H1 (cell line): ENCODE measurements at regions not wholly inside any gene's neighbourhood (a gene's known extent, or its start where the extent isn't known, plus 50 kb on each side); places are given as distances from the start of the nearest gene placed in this dataset.

Experiments used
- CTCF ChIA-PET: fragments of 300-600 bp; sonication (Branson Sonifier 250); formaldehyde crosslinking; loops from one replicate; lab custom pipeline; 2021; ENCODE audit not compliant: partially characterized antibody; lab: Charles Lee
- POLR2A ChIA-PET: fragments of 300-600 bp; sonication (Branson Sonifier 250); formaldehyde crosslinking; loops from one replicate; lab custom pipeline; 2021; ENCODE audit warnings: inconsistent platforms; ENCODE audit not compliant: partially characterized antibody; lab: Charles Lee
- DNase-seq, 2 experiments: peaks; one replicate each; pipeline versions ENCODE4 v3.0.0 to v3.0.0-alpha.2; 2010 to 2022; ENCODE audit warnings: low spot score in 2 of 2, low read depth in 1 of 2, mixed read lengths in 1 of 2
- FAIRE-seq: peaks from 2 replicates; lab custom pipeline; 2011; peaks lifted over from hg19 to GRCh38; lab: Jason Lieb, UNC
- H2AFZ ChIP-seq: 2 replicates; pipeline ENCODE4 v1.8.1; 2012; ENCODE audit warnings: low read length, inconsistent platforms
- H2AK5ac ChIP-seq: 2 replicates; pipeline ENCODE4 v1.6.1; 2013; ENCODE audit warnings: low read depth, low read length
- H2BK120ac ChIP-seq: replicated peaks from 2 replicates; pipeline ENCODE3; 2013; ENCODE audit warnings: low read depth, low read length, inconsistent platforms
- H2BK12ac ChIP-seq: 2 replicates; pipeline ENCODE4 v1.6.1; 2013; ENCODE audit warnings: low read depth, low read length
- H2BK15ac ChIP-seq: 2 replicates; pipeline ENCODE4 v1.6.1; 2013; ENCODE audit warnings: low read length
- H2BK20ac ChIP-seq: 2 replicates; pipeline ENCODE4 v1.6.1; 2013; ENCODE audit warnings: low read length
- H2BK5ac ChIP-seq: 2 replicates; pipeline ENCODE4 v1.6.1; 2013; ENCODE audit warnings: low read depth, low read length
- H3K14ac ChIP-seq: 2 replicates; pipeline ENCODE4 v1.6.1; 2013; ENCODE audit warnings: inconsistent platforms; ENCODE audit not compliant: insufficient read length
- H3K18ac ChIP-seq: 2 replicates; pipeline ENCODE4 v1.6.1; 2013; ENCODE audit warnings: low read length; ENCODE audit errors: extremely low read depth
- H3K23ac ChIP-seq: 2 replicates; pipeline ENCODE4 v1.6.1; 2013; ENCODE audit warnings: inconsistent platforms; ENCODE audit not compliant: insufficient read length
- H3K23me2 ChIP-seq: 2 replicates; pipeline ENCODE4 v1.6.1; 2013; ENCODE audit warnings: low read depth, low read length
- H3K27ac ChIP-seq: 2 replicates; pipeline ENCODE4 v1.6.1; 2011; ENCODE audit warnings: low read depth, low read length, inconsistent platforms
- H3K27me3 ChIP-seq, 4 experiments: replicated peaks in 1 of 4; 1 replicate in 1 of 4; 2 replicates in 3 of 4; pipeline versions ENCODE4 v1.6.1 to v1.8.1; 2011 to 2013; ENCODE audit warnings: low read length in 3 of 4, mild to moderate bottlenecking in 3 of 4, inconsistent platforms in 2 of 4, mixed read lengths in 2 of 4, moderate library complexity in 1 of 4; ENCODE audit not compliant: control insufficient read depth in 3 of 4, insufficient read depth in 3 of 4; ENCODE audit errors: extremely low read depth in 1 of 4
- H3K36me3 ChIP-seq, 4 experiments: 2 replicates each; pipeline versions ENCODE4 v1.6.1 to v1.8.1; 2011 to 2013; ENCODE audit warnings: mild to moderate bottlenecking in 4 of 4, low read length in 3 of 4, moderate library complexity in 2 of 4, control low read depth in 1 of 4, inconsistent platforms in 1 of 4; ENCODE audit not compliant: insufficient read depth in 4 of 4, control insufficient read depth in 2 of 4
- H3K4ac ChIP-seq: replicated peaks from 2 replicates; pipeline ENCODE3; 2013; ENCODE audit warnings: low read length, low read depth, mixed read lengths, inconsistent platforms; ENCODE audit not compliant: insufficient read length
- H3K4me1 ChIP-seq, 4 experiments: replicated peaks in 1 of 4; 1 replicate in 1 of 4; 2 replicates in 3 of 4; pipeline versions ENCODE4 v1.6.1 to v1.8.1; 2011 to 2013; ENCODE audit warnings: low read length in 3 of 4, inconsistent platforms in 2 of 4, mixed read lengths in 1 of 4; ENCODE audit not compliant: insufficient read depth in 4 of 4, control insufficient read depth in 3 of 4
- H3K4me2 ChIP-seq, 2 experiments: 2 replicates each; pipeline versions ENCODE4 v1.6.1 to v1.8.1; 2011 to 2013; ENCODE audit warnings: low read depth in 2 of 2, low read length in 2 of 2, control low read depth in 1 of 2, inconsistent platforms in 1 of 2, mild to moderate bottlenecking in 1 of 2; ENCODE audit not compliant: insufficient read depth in 1 of 2
- H3K4me3 ChIP-seq, 4 experiments: fragments of 200-600, 300-600 bp in 1 of 4; sonication (generic), shearing (Covaris generic), sonication (Bioruptor Twin) in 1 of 4; 2 replicates each; pipeline versions ENCODE4 v1.5.1 to v1.8.1; 2011 to 2016; ENCODE audit warnings: low read length in 4 of 4, low read depth in 3 of 4, control low read depth in 2 of 4, inconsistent platforms in 2 of 4, mild to moderate bottlenecking in 2 of 4, mixed read lengths in 1 of 4, moderate library complexity in 1 of 4; ENCODE audit not compliant: insufficient read depth in 2 of 4; ENCODE audit errors: extremely low read depth in 1 of 4
- H3K56ac ChIP-seq: replicated peaks from 2 replicates; pipeline ENCODE3; 2013; ENCODE audit warnings: low read depth, mild to moderate bottlenecking, mixed read lengths, low read length, inconsistent platforms; ENCODE audit not compliant: insufficient read length
- H3K79me1 ChIP-seq: 2 replicates; pipeline ENCODE4 v1.6.1; 2013; ENCODE audit warnings: low read depth, low read length, control low read depth
- H3K79me2 ChIP-seq, 2 experiments: 2 replicates each; pipeline versions ENCODE4 v1.6.1 to v1.8.1; 2012 to 2013; ENCODE audit warnings: low read length in 2 of 2, mild to moderate bottlenecking in 2 of 2, inconsistent platforms in 1 of 2; ENCODE audit not compliant: insufficient read depth in 2 of 2, control insufficient read depth in 1 of 2
- H3K9ac ChIP-seq, 4 experiments: replicated peaks in 1 of 4; 1 replicate in 1 of 4; 2 replicates in 3 of 4; pipeline versions ENCODE4 v1.6.1 to v1.8.1; 2011 to 2013; ENCODE audit warnings: low read depth in 3 of 4, low read length in 3 of 4, control low read depth in 2 of 4, mild to moderate bottlenecking in 2 of 4, moderate library complexity in 2 of 4, inconsistent platforms in 1 of 4; ENCODE audit errors: extremely low read depth in 1 of 4
- H3K9me3 ChIP-seq, 2 experiments: 2 replicates each; pipeline versions ENCODE4 v1.6.1 to v1.8.1; 2012 to 2013; ENCODE audit warnings: mild to moderate bottlenecking in 2 of 2, moderate library complexity in 2 of 2, control low read depth in 1 of 2, inconsistent platforms in 1 of 2, low read depth in 1 of 2, low read length in 1 of 2, mixed read lengths in 1 of 2; ENCODE audit not compliant: insufficient read depth in 2 of 2
- H4K20me1 ChIP-seq, 2 experiments: replicated peaks in 1 of 2; 2 replicates each; pipeline versions ENCODE3 to v1.8.1; 2011 to 2013; ENCODE audit warnings: inconsistent platforms in 2 of 2, low read length in 2 of 2, mild to moderate bottlenecking in 1 of 2; ENCODE audit not compliant: insufficient read depth in 2 of 2, control insufficient read depth in 1 of 2
- H4K5ac ChIP-seq: 2 replicates; pipeline ENCODE4 v1.6.1; 2013; ENCODE audit warnings: low read length, low read depth, mixed read lengths, inconsistent platforms; ENCODE audit not compliant: insufficient read length
- H4K8ac ChIP-seq: 2 replicates; pipeline ENCODE4 v1.8.0; 2013; ENCODE audit warnings: mild to moderate bottlenecking, moderate library complexity, low read length, inconsistent platforms; ENCODE audit not compliant: insufficient read depth; ENCODE audit errors: extremely low read depth
- H4K91ac ChIP-seq: replicated peaks from 2 replicates; pipeline ENCODE3; 2013; ENCODE audit warnings: low read length, mixed read lengths, inconsistent platforms; ENCODE audit not compliant: insufficient read length
- SP1 ChIP-seq: IDR thresholded peaks from 2 replicates; pipeline ENCODE4 v1.6.1; 2011; ENCODE audit warnings: low read depth, low read length
- WGBS, 2 experiments: shearing (Covaris generic) in 1 of 2; methylation state at CpG; one replicate each; pipeline versions ENCODE4 v1.1.6 to v1.1.7; 2013 to 2015; ENCODE audit warnings: low lambda C conversion rate in 2 of 2, mixed read lengths in 2 of 2, inconsistent platforms in 1 of 2, low coverage in 1 of 2, missing lambda C conversion rate in 1 of 2; ENCODE audit not compliant: insufficient replicate concordance in 2 of 2, insufficient coverage in 1 of 2, insufficient read length in 1 of 2; ENCODE audit errors: extremely low coverage in 1 of 2, missing lambda C conversion rate in 1 of 2; 5-methylcytosine and 5-hydroxymethylcytosine counted together

GRCh38 chr13:106628936-106629659 is 61.2 kb upstream of the ARGLU1 start:
- FAIRE-seq: no peak
- Histone ChIP-seq H3K27me3 (no peaks in the 10 kb centered on the region), H3K4me2 (no peak overlapping the region), H4K8ac (no peak overlapping the region), H3K23ac (no peak overlapping the region), H2BK15ac (no peak overlapping the region), H3K23me2 (no peaks in the 10 kb centered on the region), H2BK120ac (no peak overlapping the region), H3K27ac (no peak overlapping the region), H3K79me2 (no peaks in the 10 kb centered on the region), H3K14ac (no peak overlapping the region), H3K18ac (no peak overlapping the region), H2BK12ac (no peak overlapping the region), H2BK5ac (no peak overlapping the region), H4K5ac (no peak overlapping the region), H3K79me1 (no peaks in the 10 kb centered on the region), H3K4ac (no peak overlapping the region), H4K20me1 (no peaks in the 10 kb centered on the region), H3K4me1 (no peaks in the 10 kb centered on the region), H4K91ac (no peak overlapping the region), H2AFZ (no peak overlapping the region), H3K9ac (no peak overlapping the region), H2AK5ac (no peak overlapping the region), H3K4me3 (no peak overlapping the region), H3K9me3 (no peaks in the 10 kb centered on the region), H2BK20ac (no peak overlapping the region), H3K56ac (no peak overlapping the region), H3K36me3 (no peaks in the 10 kb centered on the region)
- WGBS, 2 experiments: 91% methylated on average over 2 of the region's 2 CpGs; no CpG with 5 or more reads in 1 of the 2 experiments
- ChIA-PET POLR2A (no interaction called here), CTCF (interaction anchor here (0.8 to 4.3 kb wide), 5 partner anchors 8 to 69 kb away, joined by 3 to 36 read pairs (median 4); no protein-coding TSS in a partner anchor)
- no peak for DNase-seq
- no peak for TF ChIP-seq SP1
